Brain microvascular endothelial cell (primary cell): ENCODE measurements at regions not wholly inside any gene's neighbourhood (a gene's known extent, or its start where the extent isn't known, plus 50 kb on each side); places are given as distances from the start of the nearest gene placed in this dataset.
"Not testable (repeated sequence)": the region's sequence is repeated elsewhere in the genome, so short reads cannot be mapped to it uniquely, and the experiment has no call there.

Source experiments
- DNase-seq: peaks from one replicate; pipeline ENCODE4 v3.0.0-alpha.2; 2020
- H3K27ac ChIP-seq: fragments of 250-450 bp; sonication (Bioruptor Pico); 2 replicates; pipeline ENCODE4 v1.5.1; 2020; ENCODE audit warnings: mild to moderate bottlenecking, moderate library complexity
- H3K27me3 ChIP-seq: fragments of 250-450 bp; sonication (Bioruptor Pico); replicated peaks from 2 replicates; pipeline ENCODE4 v1.5.1; 2020; ENCODE audit warnings: mild to moderate bottlenecking
- H3K36me3 ChIP-seq: fragments of 250-450 bp; sonication (Bioruptor Pico); replicated peaks from 2 replicates; pipeline ENCODE4 v1.5.1; 2020; ENCODE audit warnings: mild to moderate bottlenecking
- H3K4me3 ChIP-seq: 2 replicates; pipeline ENCODE4 v1.5.1; 2011; ENCODE audit warnings: low read depth, mild to moderate bottlenecking, control low read depth, low read length, moderate library complexity
- in situ Hi-C: cut with HindIII; loops from 2 replicates; pipeline ENCODE4 v1.10.0; 2017; ENCODE audit warnings: low sequenced_read_pairs, low pct_ligation_motif_present
- TF ChIP-seq, protein P1 (sequence below): IDR thresholded peaks from 2 replicates; pipeline ENCODE4 v1.5.1; 2011; ENCODE audit warnings: low read depth, mild to moderate bottlenecking, moderate library complexity, low read length, control low read depth, inconsistent platforms; ENCODE audit errors: missing control alignments

DNA sequence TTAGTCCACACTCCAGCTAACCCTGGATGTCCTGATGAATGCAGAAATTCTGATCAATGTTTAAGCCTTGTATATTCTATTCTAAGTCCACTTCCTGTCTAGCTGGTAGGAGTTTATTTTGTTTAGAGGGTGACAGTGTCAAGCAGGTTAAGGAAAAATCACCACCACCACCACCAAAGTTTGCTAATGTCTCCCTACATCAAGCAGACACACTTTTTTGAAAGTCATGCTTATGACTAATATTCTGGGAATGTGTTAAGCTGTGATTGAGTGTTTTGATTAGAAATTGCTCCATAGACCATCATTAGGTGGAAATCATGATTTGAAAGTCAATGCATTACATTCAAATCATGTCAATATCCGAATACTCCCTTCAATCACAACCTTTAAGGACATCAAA lies 1530.1 kb downstream of the MAT2B start:
- no peak overlapping the region for H3K27ac ChIP-seq
- H3K27me3 ChIP-seq, result no peaks in the 10 kb centered on the region
- no peaks in the 10 kb centered on the region for H3K36me3 ChIP-seq
- no peak overlapping the region for H3K4me3 ChIP-seq
- DNase-seq, result no peak
- in situ Hi-C loops, result no loop called here
- TF ChIP-seq, protein P1, sequence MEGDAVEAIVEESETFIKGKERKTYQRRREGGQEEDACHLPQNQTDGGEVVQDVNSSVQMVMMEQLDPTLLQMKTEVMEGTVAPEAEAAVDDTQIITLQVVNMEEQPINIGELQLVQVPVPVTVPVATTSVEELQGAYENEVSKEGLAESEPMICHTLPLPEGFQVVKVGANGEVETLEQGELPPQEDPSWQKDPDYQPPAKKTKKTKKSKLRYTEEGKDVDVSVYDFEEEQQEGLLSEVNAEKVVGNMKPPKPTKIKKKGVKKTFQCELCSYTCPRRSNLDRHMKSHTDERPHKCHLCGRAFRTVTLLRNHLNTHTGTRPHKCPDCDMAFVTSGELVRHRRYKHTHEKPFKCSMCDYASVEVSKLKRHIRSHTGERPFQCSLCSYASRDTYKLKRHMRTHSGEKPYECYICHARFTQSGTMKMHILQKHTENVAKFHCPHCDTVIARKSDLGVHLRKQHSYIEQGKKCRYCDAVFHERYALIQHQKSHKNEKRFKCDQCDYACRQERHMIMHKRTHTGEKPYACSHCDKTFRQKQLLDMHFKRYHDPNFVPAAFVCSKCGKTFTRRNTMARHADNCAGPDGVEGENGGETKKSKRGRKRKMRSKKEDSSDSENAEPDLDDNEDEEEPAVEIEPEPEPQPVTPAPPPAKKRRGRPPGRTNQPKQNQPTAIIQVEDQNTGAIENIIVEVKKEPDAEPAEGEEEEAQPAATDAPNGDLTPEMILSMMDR, result no peak

DNA sequence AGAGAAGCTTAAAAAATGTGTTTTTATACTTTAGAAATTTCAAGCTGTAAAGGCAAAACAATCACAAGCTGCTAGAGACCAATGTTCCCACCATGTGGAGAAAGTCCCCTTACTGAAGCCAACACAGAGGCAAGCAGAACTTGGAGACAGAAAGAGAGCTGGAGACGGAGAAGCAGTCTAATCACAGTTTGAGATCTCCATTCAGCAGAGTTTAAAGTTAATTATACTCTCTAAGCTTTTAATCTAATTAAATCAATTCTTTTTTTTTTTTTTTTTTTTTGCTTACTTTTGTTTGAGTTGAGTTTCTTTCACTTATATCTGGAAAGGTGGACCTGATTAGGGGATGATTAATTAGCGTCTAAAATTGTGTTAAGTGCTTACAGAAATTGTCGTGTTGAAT lies 1534.3 kb downstream of the MAT2B start:
- H3K36me3 ChIP-seq, result no peaks in the 10 kb centered on the region
- H3K27ac ChIP-seq, result no peak overlapping the region
- no peaks in the 10 kb centered on the region for H3K27me3 ChIP-seq
- no peak overlapping the region for H3K4me3 ChIP-seq
- in situ Hi-C loops, result no loop called here
- TF ChIP-seq, protein P1, result no peak
- DNase-seq, result no peak

DNA sequence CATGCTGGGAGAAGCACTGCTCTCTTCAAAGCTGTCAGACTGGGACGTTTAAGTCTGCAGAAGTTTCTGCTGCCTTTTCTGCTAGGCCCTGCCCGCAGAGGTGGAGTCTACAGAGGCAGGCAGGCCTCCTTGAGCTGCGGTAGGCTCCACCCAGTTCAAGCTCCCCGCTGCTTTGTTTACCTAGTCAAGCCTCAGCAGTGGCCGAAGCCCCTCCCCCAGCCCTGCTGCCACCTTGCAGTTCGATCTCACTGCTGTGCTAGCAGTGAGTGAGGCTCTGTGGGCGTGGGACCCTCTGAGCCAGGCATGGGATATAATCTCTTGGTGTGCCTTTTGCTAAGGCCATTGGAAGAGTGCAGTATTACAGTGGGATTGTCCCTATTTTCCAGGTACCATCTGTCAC lies 1540.5 kb downstream of the MAT2B start:
- DNase-seq, H3K4me3 ChIP-seq, H3K27me3 ChIP-seq, H3K36me3 ChIP-seq, in situ Hi-C loops, H3K27ac ChIP-seq: not testable (repeated sequence)

DNA sequence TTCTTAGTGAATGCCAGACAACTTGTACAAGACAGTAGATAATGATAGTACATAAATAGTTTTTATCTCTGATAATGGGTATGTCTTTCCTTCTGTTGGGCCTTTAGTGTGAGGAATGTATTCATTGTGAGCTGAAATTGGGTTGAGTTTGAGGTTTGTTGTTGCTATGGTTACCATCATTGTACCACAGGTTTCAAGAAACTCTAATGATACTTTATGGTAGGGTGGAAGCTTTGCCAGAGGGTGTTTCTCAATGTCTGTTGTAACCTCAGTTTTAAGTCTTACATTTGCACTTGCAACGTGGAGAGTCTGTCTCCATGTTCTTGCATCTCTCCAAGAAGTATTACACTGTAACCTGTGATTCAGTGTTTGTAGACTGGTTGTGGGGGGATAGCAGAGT lies 1550.1 kb downstream of the MAT2B start:
- DNase-seq, result no peak
- TF ChIP-seq, protein P1, result no peak
- Histone ChIP-seq H3K4me3 (no peak overlapping the region), H3K36me3 (no peaks in the 10 kb centered on the region), H3K27ac (no peak overlapping the region), H3K27me3 (no peaks in the 10 kb centered on the region)
- in situ Hi-C loops, result no loop called here

- Histone ChIP-seq H3K27me3 (no peaks in the 10 kb centered on the region), H3K4me3 (no peak overlapping the region), H3K27ac (no peak overlapping the region), H3K36me3 (no peaks in the 10 kb centered on the region)
- in situ Hi-C loops, result no loop called here
- DNase-seq, result no peak
- TF ChIP-seq, protein P1, result no peak
These were observed 1551.7 kb downstream of the MAT2B start for GRCh38 chr5:165057145-165057544.

DNA sequence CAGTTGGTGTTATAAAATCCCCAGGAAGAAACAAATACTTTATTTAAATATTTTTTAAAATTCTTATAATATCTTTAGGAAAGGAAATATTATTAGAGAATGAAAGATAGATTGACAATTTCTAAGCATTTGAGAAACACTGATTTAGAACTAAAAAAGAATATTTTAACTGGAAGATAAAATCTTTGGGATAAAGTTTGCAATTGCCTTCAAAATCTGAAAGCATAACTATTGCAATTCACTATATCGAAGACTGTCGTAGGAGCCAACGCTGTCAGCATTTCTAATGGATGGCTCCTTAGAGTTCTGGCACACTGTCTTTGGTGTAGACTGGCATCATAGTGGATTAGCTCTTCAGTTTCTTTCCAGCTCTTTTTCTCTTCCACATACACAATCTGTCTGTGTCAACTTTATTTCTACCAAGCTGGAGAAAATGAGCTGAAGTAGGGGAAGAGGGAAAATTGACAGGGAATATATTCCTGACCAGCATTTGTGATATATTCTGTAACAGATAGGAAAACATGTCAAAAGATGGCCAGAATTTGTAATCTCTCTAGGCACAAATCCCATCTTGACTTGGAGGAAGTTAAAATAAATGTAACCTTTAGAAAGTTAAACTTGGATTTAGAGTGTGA lies 1561.4 kb downstream of the MAT2B start:
- Histone ChIP-seq H3K36me3 (no peaks in the 10 kb centered on the region), H3K4me3 (no peak overlapping the region), H3K27ac (no peak overlapping the region), H3K27me3 (no peaks in the 10 kb centered on the region)
- in situ Hi-C loops, result no loop called here
- TF ChIP-seq, protein P1, result no peak
- DNase-seq, result no peak
